PFSK-1 (cell line): ENCODE measurements at regions not wholly inside any gene's neighbourhood (a gene's known extent, or its start where the extent isn't known, plus 50 kb on each side); places are given as distances from the start of the nearest gene placed in this dataset.

Experiments used
- POLR2AphosphoS5 ChIP-seq: IDR thresholded peaks from 2 replicates; pipeline ENCODE4 v1.6.1; 2012; ENCODE audit warnings: low read depth, mild to moderate bottlenecking, control low read depth, low read length, moderate library complexity
- TAF1 ChIP-seq: IDR thresholded peaks from 2 replicates; pipeline ENCODE4 v1.6.1; 2012; ENCODE audit warnings: low read length, control low read depth, borderline replicate concordance; ENCODE audit not compliant: insufficient read depth

DNA sequence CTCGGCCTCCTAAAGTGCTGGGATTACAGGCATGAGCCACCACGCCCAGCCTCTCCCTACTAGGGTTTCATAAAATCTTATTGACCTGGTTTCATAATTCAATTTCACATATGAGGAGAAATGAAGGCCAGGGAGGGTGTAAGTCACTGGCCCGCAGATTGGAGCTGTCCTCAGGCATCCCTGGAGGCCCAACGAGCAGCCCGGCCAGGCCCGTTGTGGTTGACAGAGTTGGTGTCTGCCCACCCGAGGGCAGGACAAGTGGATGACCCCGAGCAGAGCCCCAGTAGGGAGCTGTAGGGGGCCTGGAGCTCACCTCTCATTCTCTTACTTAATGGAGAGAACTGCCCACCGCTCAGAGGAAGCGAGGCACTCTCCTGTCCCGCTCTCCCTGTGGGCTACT, 78.9 kb downstream of the CPN2 start:
- TF ChIP-seq TAF1 (no peak), POLR2AphosphoS5 (no peak)
